ENCODE measurements at regions not wholly inside any gene's neighbourhood (a gene's known extent, or its start where the extent isn't known, plus 50 kb on each side); places are given as distances from the start of the nearest gene placed in this dataset.
"Not testable (repeated sequence)": the region's sequence is repeated elsewhere in the genome, so short reads cannot be mapped to it uniquely, and the experiment has no call there.

DNA sequence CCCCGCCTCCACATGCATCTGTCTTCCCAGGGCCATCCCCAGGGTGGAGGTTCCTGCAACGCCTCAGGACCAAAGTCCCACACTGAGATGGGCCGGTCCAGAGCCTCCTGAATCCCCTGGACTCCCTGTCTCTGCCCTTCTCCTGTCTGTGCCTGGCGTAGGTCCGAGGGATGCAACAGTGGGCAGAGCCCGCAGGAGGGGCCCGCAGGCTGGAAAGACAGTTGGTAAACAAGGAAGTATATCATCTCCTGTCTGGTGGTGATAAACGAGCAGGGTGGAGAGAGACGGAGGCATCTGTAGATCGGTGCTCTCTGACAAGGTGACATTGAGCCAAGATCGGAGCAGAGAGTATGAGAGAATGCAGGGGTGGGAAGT is 72.6 kb upstream of the RAB6C start:
- no peak for DNase-seq

DNA sequence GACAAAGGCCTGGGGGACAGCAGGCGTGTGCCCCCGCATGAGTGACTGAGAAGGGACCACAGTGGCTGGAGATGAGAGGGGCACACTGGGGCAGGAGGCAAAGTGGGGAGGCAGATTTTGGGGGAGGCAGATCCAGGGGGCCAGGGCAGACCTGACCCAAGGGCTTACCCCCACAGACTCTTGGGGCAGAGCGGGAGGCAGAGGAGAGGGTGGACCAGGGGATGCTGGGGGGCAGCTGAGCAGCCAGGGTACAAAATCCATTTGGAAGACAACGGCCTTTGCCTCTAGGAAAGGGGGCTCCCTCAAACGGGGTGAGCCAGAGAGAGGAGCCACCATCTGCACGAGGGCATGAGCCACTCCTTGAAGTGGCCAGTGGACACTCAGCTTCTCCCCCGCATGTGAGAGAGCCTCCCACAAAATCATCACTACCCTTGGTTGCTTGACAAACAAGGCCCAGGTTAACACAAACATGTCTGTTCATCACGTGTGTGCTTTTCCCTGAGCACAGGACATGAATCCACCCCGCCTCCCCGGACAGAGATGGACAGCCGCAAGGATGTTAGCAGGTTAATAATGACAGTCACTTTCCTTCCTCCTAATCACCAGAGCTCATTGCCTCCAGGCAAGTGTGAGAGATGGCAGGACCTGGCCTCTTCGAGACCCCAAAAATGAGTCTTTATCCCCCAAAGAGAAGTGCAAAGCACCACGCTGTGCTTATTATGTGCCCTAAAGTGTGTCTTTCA is 72.0 kb upstream of the RAB6C start:
- no peak for DNase-seq

DNA sequence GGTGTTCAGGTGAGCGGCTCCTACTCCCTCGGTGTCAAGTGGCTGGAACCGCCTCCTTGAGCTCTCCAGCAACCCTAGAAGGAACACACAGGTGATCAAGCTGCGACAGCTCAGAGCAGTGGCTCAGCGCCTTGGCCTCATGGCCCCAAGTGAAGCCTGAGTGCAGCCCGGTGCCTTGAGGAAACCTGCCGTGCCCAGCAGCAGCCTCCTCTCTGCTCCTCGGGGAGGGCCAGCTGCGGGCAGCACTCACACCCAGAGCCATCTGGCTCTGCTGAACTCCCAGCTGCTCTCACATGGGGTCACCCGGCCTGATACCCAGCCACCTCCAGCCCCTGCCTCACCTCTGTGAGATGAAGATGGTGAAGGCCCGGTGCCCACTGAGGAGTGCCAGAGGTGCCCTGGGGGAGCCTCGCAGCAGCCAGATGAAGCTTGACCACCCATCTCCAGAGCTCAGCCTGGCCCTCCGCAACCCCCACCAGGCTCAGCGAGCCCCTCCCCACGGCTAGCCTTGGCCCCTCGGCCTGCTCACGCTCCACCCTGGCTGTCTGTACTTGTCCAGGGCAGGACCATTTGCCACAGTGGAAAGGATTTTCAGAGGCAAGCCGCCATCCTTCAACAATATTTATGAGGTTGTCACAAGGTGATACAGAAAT is 70.6 kb upstream of the RAB6C start:
- no peak for DNase-seq

DNA sequence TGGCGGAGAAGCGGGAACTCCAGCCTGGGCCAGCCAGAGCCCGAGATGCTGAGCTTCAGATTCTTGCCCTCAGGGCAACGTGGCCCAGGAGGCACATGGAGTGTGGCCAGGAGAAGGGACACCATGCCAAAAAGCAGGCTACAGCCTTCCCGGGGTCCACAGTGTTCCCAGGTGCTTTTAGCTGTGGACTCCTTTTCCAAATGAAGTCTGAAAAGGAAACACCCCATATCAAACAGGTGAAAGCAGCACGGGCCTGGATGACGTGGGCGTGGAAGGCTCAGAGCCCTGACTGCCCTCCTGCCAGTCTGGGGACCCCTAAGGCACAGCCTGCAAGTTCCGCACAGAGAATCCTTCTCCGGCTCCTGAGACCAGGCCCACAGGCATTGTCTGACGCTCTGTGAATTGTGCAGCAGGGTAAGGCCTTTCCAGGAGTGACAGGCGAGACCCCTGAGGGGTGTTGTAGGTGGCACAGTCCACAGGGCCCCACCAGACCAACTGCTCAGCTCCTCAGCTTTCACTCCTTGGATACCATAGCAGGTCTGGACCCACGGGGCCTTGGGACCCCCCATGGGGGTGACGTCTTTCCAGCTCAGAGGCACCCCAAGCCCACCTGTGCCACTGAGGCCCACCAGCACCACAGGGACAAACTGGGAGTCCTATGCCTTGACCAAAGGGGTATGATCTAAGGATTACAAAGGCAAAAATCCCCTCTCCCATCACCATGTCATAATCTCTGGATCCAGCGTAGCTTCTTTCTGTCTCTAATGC is 69.6 kb upstream of the RAB6C start:
- DNase-seq = no peak

DNA sequence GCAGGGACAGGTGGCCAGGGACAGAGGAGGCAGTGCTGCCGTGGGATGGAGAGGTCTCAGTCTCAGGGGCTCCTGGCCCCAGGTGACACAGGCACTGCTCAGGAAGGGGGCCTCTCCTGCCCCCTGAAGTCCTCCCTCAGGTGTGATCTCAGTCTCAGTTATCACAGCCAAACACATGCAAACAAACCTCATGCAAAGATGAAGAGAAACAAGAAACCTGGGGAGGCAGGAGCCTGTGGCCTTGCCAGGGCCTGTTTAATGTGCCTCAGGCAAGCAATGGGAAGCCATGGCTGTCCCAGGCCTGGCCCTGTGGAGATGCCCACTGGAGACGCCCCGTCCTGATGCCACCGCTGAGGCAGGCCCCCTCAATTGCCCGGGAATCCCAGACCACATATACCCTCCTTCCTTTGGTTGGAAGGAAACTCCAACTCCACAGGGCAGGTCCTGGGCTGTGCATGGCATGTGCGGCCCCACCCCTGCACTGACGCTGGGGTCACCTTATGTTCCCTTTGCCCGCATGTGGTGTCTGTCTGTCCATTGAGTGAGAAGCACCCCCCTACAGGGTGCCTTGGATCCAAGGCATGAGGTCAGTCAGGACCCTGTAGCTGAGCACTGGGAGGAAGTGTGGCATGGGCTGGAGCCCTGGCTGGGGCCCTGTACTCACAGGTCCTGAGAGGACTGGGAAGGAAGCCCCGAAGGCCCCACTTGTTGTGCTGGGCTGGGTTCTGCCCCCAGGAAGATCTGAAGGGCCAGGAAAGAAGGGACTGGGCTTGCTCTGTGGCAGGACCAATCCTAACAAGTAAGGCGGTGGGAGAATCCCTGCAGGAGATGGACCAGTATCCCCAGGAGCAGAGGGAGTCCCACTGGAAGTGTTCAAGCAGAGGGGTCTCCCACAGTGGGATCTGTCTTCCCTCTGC is 68.8 kb upstream of the RAB6C start:
- DNase-seq = no peak

DNA sequence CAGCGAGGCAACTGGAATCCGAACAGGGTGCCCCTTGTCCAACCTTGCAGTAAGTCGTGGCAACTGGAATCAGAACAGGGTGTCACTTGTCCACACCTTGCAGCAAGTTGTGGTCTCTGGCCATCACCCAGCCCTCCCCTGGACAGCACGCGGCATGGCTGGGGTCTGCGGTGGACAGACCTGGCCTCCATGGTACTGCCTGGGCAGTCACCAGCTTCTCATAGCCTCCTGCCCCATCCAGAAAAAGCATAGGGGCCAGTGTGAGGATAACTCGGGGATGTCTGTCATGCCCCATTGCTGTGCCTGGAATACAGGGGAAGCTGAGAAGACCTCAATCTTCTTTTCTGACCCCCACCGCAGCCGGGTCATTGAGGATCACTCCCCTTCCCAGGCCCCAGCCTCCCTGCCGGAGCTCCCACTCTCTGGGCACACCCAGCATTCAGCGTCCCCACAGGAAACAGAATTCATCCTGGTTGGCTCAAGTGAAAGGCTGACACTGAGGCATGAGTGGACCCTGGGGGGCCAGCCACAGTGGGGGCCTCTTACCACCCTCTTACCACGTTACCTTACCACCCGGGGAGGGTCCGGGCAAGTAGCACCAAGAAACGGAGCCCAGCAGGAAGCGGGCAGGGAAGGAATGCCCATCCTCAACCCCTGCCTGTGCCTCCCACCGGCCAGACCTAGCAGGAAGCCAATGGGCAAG is 68.0 kb upstream of the RAB6C start:
- no peak for DNase-seq

DNA sequence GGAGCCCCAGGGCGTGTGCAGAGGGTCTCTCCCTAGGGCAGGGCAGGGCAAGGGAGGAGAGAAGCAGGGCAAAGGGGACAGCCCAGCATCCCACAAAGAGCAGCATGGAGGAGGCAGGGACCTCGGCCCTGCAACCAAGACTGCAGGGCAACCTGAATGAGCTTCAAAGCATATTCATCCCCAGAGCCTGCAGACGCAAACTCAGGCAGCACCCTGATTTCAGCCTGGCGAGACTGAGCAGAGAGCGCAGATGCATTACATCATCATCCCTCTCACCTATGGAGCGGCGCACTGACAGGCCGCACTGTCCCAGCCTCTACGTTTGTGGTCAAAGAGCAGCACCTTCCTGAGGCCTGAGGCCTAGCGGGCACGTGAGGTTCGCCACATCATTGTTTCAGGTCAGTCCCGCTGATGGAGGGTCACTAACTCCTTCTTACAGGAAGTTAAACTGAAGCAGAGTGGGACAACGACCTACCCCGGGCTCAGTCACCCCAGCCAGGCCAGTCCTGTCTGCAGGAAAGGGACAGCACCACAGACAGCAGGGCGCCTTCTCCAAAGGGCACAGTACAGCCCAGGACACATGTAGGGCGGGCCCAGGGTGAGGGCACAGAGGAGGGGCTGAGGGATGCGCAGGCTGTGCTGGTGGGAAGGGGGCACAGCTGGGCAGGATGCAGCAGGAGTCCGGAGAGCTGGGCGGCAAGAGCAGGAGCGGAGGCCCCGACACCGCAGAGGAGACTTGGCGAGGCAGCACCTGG is 67.2 kb upstream of the RAB6C start:
- no peak for DNase-seq

DNA sequence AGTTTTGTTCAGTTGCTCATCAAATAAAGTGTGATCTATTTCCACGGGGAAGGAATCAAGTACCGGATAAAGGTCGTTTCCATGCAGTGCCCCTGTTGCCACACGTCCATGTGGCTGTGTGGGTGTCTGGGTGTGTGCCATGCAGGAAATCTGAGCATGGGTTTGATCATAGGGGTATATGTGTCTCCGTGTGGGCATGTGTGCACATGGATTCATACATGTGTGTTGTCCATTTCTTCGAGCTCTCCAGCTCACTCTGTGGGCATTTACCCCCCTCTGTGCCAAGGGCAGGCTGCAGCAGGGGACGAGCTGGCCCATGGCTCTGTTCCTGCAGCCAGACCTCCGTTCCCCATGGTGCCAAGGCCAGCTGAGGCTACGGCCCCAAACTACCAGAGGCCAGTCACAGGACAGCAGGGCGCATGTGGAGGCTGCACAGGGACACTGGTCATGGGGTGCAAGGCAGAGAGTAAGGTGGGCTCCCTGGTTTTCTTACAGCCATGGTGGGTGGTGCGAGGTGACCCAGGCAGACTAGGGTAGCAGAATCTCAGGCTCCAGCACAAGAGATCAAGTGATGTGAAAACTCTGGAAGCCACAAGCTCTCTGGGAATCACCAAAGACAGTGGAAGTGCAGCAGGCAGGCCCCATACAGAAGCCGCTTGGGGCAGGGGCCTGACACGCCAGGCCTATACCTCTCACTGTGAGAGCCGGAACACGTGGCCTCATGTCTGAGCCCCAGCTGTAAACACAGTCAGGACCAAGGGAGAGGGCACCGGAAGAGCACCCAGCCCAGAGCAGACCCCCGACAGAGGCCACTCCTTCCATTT is 66.4 kb upstream of the RAB6C start:
- DNase-seq = no peak

DNA sequence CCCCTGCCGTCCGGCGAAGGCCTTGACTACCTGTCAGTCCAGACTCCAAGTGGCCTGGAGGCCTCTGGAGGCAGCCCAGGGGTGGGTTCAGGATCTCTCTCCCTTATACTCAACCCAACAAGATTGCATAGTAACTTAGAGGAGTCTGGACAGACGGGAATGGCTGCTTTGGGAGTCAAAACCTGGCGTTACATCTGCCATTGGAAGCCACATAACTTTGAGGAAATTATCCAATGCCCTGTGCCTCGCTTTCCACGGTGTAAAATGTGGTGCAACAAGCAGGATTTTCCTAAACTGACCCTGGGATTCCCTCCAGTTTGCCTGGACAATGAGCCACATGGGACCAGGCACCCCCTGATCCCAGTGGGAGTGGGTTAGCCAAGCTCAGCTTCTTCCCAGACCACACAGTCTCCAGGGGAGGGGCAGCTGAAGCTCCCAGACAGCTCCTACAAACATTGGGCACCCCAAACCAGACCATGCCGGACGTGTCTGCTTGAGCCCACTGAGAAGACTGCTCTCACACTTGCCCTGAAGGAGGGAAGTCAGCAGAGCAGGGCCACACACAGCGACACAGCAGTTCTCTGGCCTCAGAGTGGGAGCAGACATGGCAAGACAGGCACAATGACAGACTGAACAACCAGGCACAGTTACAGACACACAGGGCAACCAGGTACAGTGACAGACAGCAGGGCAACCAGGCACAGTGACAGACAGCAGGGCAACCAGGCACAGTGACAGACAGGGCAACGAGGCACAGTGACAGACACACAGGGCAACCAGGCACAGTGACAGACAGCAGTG is 65.6 kb upstream of the RAB6C start:
- DNase-seq = no peak

DNA sequence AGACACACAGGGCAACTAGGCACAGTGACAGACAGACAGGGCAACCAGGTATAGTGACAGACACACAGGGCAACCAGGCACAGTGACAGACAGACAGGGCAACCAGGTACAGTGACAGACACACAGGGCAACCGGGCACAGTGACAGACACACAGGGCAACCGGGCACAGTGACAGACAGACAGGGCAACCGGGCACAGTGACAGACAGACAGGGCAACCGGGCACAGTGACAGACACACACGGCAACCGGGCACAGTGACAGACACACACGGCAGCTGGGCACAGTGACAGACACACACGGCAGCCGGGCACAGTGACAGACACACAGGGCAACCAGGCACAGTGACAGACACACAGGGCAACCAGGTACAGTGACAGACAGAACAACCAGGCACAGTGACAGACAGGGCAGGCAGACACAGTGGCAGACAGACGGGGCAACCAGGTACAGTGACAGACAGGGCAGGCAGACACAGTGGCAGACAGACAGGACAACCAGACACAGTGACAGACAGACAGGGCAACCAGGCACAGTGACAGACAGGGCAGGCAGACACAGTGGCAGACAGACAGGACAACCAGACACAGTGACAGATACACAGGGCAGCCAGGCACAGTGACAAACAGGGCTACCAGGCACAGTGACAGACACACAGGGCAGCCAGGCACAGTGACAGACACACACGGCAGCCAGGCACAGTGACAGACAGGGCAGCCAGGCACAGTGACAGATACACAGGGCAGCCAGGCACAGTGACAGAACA is 64.7 kb upstream of the RAB6C start:
- no peak for DNase-seq

DNA sequence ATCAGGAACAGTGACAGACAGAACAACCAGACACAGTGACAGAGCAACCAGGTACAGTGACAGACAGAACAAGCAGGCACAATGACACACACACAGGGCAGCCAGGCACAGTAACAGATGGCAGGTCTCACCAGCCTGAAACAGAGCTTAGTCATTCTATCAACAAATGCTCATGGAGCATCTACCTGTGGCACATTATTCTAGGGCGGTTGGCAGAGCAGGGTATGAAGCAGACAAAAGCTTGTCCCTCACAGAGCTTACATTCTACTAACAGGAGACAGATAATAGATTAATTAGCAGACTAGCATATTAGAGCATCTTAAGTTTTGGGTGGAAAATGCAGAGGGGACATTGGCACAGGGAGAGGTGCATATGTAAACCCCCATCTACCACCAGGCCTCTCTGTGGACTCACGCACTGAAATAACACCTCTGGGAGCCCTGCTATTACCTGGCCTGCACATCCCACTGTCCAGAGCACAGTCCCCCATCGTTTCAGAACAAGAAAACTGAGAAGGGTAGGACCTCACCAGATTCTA is 64.1 kb upstream of the RAB6C start:
- no peak for DNase-seq

DNA sequence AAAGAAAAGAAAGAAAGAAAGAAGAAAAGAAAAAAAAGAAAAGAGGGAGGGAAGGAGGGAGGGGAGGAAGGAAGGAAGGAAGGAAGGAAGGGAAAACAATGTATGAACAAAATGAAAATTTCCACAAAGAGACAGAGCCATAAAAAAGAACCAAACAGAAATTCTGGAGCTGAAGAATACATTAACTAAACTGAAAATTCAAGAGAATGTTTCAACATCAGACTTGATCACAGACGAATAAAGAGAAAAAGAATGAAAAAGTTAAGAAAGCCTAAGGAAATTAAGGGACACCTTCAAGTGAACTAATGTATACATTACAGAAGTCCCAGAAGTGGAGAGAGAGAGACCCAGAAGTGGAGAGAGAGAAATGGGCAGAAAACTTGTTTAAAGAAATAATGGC is 60.9 kb upstream of the RAB6C start:
- DNase-seq = no peak

DNA sequence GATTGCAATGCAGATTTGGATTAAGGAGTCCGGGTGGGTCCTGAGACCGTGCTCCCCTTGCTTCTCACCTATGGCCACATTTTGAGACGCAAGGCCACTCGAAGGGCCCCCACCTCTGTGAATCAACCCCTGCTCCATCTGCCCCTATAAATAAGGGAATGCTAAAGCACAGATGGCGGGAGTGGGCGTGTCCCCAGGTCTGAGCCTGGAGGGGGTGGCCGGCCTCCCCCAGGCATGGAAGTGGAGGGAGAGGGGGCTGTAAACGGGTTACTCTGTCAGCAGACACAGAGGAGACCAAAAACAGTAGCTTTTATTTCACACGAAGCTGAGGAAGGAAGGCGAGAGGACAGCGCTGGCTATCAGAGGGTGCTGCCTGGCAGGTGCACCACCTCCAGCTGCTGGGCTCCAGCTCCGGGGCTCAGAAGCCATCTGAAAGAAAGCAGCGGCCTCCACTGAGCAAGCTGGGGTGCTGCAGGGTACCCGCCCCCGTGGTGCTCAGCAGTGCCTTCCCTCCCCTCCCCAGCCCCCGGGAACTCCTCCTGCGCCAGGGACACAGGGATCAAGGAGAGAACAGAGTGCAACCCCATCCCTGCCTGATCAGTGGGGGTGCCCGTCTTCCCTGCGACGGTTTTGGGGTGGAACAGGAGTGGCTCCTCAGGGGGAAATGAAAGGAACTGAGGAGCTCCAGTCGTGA is 56.7 kb upstream of the RAB6C start:
- DNase-seq = peak; percentile 14

DNA sequence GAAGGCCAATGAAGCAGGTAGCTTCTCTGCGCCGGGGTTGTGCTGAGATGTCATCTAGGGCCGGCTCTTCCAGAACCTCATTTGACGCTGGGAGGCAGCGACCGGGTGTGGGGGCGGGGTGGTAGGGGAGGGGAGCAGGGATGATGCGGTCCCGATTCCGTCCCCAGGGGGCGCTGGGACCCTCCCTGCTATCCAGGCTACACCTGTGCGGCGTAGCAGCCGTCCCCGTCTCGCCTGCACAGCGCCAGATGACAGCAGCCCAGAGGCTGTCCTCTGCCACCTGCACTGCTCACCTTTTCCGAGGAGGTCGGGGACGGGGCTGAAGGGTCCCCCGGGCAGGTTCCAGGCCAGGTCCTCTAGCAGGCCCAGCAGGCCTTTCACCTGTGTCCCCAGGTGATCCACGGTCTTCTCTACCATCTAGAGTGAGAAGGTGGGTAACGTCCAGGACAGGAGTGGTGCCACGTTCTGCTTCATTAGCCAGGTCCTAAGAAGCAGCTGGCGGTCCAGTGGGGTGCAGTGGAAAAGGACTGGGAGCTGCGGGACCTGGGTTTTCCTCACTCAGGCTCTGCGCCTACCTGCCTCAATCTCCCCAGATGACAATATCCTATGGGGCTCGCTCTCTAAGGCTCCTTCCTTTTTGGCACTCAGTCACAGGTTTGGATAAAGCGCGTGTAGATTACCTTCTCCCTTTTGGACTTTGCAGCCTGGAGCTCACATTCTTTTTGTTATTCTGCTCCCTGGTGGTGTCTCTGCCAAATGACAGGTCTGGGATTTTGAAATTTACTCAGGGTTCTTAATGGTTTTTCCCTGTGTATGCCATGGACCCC is 56.0 kb upstream of the RAB6C start:
- DNase-seq = peak; percentile 69

DNA sequence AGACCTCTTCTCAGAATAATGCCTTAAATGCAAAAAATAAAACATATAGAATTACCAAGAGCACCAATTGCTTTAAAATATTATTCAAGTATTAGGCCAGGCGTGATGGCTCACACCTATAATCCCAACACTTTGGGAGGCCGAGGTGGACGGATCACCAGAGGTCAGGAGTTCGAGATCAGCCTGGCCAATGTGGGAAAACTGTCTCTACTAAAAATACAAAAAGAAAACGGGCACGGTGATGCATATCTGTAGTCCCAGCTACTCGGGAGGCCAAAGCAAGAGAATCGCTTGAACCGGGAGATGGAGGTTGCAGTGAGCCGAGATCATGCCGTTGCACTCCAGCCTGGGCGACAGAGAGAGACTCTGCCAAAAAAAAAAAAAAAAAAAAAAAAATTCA is 55.4 kb upstream of the RAB6C start:
- not testable (repeated sequence) for DNase-seq

DNA sequence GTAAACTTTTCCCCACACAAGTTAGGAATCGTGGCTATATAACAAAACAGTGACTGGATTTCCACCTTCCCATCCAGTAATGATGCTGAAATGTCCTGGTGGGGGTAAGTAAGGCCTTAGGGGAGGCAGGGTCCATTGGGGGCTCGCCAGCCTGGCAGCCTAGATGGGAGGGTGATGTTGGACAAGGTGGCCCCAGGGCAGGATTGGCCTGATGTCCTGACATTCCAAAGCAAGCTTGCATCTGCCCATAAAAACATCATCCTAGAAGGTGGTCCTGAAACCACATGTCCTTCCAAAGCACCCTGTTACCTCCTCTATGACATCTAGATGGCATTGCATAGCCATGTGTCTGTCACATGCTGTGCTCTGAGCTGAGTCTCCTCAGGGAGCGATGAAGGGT is 54.1 kb upstream of the RAB6C start:
- DNase-seq = no peak

DNA sequence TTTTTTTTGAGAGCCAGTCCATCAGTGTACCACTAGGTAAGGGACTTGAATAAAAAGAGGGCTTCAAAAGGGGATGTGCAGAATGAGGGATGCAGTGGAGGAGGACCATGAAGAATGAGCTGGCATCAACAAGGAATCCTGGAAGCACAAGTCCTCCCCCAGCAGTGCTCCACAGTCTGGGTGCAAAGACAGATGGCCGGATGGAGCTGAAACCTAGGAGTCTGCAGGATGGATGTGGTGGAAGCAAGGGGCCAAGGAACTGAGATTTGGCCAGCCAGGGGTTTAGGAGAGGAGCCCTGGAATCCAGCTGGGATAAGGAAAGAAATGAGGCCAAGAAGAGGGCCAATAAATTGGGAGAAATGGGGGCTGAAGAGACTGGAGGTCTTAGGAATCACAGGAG is 51.8 kb upstream of the RAB6C start:
- DNase-seq = no peak
